NCI-H345 treated with DMSO at 0.1 percent for 48 hours (cell line): ENCODE measurements at regions not wholly inside any gene's neighbourhood (a gene's known extent, or its start where the extent isn't known, plus 50 kb on each side); places are given as distances from the start of the nearest gene placed in this dataset.
"Not testable (repeated sequence)": the region's sequence is repeated elsewhere in the genome, so short reads cannot be mapped to it uniquely, and the experiment has no call there.

Experiments used
- DNase-seq: peaks from one replicate; lab custom pipeline; 2025; ENCODE audit not compliant: unreplicated experiment; lab: John Stamatoyannopoulos, UW

DNA sequence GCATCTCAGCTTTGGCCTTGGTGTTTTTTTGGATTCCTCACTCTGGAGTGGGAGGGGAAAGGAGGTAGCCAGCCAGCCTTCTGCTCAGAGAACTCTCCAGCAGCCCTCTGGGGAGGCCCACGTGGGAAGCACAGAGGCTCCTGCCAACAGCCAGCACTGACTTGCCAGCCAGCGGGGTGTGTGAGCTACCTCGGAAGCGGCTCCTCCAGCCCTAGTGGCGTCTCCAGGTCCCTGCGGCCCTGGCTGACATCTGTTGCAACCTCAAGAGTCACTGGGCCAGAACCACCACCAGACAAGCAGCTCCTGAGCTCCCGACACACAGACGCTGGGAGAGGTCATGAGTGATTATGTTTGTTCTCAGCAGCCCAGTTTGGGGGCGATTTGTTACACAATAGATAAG, 180.2 kb upstream of the FZD8 start:
- no peak for DNase-seq

DNA sequence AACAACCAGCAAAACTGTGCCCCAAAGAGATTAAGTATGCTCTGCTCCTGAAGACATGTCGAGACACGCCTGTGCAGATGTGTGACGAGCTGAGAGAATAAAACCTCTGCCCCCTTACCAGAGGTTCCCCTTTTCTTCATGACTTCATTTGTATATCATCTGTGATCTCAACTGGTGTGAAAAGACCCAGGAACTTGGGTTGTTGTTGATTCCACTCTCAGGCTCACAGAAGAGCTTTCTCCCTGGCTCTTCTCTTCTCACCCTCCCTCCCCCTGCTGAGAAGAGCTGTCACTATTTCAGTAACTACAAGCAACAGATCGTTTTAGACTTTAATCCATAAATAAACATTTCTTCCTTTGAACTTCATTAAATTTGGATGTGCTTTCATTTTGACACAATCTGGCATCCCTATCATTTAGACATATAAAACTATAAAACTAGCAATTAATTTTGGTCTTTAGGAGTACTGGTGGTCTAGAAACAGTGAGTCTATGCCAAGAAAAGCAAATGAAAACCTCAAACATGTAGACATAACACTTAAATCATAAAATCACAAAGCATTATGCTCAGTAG, 179.3 kb upstream of the FZD8 start:
- DNase-seq = no peak

DNA sequence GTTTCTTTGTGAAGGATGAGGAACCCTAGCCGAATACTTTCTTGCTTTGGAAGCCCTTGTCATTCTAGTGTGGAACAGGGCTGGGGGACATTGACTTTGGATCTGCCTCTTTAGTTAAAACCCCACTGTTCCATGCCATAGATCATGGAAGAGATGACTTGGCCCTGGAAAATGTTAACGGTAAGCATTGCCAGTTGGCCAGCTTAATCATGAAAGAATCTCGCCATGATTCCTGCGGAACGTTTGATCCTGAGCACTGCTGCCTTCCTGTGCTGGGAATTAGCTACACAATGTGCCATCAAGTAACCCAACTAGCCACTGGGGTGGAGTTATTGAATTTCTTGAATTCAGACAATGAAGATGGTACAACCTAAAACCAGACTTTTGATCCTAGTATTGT, 177.6 kb upstream of the FZD8 start:
- DNase-seq = no peak

DNA sequence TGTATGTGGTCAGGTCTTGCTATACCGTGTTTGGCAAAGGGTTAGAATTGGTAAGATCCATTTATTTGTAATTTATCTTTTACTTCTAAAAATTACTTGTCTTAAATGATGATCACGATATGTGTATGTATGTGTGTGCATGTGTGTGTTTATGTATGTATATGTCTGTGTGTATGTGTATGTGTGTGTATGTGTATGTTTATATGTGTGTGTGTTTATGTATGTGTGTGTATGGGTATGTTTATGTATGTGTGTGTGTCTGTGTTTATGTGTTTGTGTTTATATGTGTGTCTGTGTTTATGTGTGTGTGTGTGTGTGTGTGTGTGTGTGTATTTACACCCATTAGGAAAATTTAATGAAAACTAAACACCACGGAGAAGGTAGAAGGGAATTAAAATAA, 176.9 kb upstream of the FZD8 start:
- DNase-seq = no peak

DNA sequence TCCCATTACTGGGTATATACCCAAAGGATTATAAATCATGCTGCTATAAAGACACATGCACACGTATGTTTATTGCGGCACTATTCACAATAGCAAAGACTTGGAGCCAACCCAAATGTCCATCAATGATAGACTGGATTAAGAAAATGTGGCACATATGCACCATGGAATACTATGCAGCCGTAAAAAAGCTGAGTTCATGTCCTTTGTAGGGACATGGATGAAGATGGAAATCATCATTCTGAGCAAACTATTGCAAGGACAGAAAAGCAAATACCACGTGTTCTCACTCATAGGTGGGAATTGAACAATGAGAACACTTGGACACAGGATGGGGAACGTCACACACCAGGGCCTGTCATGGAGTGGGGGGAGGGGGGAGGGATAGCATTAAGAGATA, 175.0 kb upstream of the FZD8 start:
- DNase-seq = not testable (repeated sequence)

DNA sequence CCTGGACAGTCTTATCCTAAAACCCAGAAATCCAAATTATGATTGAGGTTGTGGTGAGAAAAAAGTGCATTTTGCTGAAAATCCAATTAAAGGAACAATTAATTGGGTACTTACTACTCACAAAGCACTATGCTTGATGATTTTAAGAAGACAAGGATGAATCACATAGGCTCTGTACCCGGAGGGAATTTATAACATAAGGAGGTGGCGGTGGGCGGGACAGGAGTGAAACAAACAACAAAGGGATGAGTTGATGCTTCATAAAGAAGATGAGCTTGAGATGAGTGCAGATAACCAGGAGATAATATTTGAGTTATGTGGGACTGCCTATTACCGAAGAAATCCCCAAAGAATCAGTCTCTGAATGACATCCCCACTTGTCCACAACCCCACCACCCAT, 171.1 kb upstream of the FZD8 start:
- DNase-seq = no peak

DNA sequence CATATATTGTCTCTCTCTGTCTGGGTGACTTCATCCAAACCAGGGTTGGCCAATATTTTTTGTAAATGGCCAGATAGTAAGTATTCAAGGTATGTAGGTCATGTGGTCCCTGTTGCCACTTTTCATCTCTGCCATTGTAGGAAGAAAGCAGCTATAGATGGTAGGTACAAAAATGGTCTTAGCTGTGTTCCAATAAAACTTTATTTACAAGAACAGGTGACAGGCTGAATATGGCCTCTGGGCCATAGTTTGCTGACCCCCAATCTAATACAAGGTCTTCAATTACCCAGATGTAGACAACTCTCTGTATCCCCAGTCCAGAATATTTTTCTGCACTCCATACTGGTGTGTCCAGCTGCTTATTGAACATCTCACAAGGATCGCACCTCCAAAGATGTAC, 166.2 kb upstream of the FZD8 start:
- no peak for DNase-seq

DNA sequence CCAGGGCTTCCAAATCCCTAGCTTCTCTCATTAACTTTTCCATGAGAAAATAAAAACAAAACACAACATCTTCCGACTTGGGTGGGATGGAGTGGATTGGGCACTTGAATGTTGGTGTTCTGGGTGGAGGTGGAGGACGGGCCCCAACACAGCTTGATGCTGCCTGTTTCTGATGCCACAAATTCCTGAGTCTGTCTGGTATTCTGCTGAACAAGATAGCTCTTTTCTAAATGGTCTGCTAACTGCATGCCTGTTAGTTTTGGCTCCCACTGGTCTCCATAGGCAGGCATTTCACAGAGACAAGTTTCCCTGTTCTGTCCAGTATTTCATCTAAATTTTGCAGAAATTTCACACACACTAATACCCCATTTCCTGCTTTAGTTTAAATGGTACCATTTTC, 160.9 kb upstream of the FZD8 start:
- no peak for DNase-seq

DNA sequence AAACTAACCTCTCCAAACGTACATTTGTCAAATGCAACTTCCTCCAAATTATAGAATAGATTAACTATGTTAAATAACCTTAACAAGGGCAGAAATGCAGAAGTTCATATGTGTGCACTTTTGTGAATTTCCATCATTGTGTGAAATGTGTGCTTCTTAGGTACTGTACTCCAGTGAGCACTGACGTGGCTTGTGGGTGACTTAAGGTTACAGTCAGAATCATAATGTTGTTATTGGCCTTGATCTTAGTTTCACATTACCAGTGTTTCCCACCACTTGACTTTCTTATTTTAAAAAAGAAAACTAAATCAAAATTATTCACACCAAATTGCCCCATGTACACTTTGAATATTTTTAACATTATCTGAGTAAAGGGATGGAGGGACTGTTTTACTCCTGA, 155.1 kb upstream of the FZD8 start:
- no peak for DNase-seq

DNA sequence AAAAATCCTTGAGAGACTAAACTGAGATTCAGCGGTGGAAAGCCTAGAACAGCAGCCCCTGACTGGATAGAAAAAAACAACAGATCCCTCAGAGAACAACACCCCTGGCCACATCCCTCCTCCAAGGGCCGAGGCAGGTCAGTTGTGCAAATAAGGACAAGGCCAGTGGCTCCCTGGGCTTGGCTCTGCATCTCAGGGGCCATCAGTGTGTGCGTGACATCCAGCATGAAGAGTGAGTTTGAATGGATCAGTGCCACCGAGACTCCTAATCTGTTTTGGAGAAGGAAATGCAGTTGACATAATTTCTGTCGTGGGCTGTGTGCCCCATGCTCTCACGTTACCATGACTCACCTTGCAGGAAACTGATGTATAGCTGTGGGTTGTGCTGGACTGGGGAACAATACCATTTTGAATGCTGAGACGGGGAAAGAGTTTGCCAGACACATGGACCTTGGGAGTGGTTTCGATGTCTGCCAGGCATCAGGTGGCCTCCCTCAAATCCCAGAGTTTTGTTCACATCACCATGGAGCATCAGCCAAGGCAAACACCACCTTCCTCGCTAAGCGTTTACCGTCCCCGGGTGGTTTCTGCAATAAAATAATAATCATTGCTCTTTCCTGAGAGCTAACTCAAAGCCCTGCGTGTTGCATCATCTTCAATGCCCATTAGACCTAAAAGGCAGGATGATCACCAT, 153.2 kb upstream of the FZD8 start:
- DNase-seq = no peak

DNA sequence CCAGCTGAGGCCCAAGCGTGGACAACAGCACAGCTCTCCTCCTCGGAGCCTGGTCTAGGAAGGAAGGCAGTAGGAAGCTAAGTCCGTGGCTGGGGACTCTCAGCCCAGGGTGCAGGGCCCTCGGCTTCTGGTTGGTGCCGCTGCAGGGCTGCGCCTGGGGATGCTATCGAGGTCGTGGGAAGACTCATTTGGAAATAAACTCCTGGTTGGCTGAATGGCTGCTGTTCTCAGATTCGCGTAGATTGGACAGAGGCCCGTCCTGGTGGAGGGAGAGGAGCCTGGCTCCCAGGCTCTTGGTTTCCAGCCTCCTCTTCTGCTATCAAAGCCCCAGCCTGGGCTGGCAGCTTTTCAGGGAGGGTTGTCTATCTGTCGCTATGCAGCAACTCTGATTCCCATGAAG, 152.6 kb upstream of the FZD8 start:
- DNase-seq = no peak

DNA sequence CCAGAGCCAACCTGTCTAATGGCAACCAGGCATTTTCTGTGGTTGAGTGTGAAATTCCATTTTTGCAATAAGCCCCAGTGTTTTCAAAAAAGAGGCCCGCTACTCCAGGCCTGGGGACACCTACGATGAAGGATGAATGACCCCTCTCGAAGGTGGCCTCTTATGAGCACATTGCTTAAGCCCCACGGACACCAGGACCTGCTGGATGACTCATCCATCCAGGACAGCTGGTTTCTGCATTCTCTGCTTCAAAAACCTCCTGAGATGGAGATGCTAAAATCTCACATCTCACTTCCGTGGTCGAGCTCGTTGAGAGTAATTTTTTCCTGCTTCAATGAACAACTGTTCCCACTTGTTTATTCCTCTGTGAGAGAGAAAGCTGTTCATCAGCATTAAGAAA, 150.2 kb upstream of the FZD8 start:
- no peak for DNase-seq

DNA sequence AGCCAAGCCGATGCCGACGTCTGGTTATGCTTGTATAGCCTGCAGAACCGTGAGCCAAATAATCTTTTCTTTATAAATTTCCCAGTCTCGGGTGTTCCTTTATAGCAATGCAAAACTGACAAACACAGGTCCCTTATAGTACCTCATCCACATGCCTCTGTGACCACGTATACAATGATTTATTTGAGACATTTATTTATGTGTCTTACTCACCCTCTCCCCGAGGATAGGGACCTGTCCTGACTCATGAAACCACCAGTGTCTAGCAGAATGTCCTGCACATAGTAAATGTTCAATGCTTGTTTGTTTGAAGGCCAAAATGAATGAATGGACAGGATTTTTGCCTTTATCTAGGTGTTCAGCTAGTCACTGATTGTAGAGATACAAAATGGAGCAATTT, 147.9 kb upstream of the FZD8 start:
- no peak for DNase-seq

DNA sequence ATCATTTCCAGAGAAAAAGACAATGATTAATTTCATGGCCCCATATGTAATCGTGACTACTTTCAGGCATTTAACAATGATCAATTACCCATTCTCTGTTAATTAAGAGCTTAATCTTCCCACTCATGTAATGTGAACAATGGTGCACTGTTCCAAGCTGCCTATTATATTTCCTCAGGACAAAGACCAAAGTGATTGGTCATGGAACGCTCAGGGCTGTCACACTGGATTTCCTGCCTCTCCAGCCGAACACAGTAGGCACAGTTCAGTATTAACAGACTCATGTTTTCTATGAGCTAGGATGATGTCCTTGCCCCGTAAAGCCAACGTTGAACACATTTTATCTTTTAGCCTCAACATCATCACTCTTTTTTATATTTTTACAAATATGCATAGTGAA, 142.7 kb upstream of the FZD8 start:
- no peak for DNase-seq

DNA sequence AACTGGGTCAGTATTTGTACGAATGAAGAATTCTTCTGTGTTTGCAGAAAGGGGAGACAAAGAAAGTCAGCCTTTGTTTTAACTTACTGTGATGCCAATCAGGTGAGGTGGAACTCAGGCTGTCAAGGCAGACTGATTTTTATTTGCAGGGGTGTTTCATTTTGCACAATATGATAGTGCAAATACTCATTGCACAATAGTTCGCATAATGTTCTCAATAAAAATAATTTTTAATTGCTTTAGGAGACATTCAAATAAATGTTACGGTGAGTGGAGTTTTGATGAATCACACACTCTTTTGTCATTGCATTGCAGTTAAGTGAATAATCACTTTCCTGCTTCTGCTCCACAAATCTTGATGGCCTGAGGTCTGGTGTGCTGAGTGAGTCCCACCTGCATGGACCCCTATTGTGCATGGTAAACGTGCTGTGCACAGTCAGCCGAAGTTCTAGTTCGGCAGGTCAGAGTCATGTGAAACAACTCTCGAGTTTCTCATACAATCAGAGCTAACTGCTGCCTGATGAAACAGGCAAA, 141.3 kb upstream of the FZD8 start:
- DNase-seq = no peak

DNA sequence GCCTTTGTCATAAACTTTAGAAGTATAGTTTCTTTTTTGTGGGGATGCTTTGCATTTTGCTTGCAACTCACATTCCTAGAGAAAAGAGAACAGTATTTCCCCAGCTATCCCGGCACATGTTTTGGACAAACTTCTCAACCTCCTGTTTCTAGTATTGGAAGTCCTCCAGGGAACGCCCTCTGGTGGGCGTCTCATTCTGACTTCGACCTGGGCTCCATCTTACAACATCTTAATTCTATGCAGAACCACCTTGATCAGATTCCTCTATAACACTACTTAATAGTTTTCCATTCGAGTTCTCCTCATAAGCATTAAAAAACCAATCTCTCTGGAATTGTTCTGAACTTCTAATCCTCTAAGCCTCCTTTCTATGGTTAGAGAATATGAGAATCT, 139.5 kb upstream of the FZD8 start:
- no peak for DNase-seq

DNA sequence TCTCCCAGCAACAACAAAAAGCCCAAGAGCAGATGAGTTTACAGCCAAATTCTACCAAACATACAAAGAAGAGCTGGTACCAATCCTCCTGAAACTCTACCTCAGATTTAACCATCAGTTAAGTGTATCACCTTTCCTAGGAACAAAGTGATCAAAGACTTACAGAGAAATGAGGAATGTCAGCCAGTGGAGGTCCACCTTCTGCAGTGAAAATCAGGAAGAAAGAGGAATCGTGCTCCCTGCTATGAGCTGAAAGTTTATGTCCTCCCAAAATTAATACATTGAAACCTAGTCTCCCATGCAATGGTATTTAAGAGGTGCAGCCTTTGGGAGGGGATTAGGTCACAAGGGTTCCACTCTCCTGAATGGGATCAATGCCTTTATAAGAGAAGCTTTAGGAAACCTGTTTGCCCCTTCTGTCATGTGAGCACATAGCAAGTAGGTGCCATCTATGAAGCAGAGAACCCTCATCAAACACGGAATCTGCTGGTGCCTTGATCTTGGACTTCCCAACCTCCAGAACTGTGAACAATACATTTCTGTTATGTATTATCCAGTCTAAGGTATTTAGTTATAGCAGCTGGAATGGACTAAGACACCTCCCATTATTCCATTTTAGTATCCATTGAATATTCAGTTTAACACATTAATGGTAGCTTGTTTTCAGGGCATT, 139.0 kb upstream of the FZD8 start:
- DNase-seq = no peak

DNA sequence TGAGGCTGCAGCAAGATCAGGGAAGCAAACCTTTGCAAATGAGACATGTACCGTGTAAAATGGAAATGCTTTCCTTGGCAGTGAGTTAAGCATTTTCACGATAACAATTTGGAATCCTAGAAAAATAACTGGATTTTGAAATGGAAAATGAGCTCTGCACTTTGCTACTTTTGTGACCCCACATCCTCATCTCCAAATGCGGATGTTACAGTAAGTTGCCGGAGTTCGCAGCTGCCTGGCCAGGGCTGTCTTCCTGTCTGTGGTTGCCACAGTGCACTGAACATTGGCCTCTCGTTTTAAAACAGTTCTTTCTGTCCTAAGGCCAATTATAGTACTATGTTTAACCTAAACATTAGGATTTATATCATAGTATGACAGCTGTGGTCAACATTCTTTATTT, 136.2 kb upstream of the FZD8 start:
- no peak for DNase-seq

DNA sequence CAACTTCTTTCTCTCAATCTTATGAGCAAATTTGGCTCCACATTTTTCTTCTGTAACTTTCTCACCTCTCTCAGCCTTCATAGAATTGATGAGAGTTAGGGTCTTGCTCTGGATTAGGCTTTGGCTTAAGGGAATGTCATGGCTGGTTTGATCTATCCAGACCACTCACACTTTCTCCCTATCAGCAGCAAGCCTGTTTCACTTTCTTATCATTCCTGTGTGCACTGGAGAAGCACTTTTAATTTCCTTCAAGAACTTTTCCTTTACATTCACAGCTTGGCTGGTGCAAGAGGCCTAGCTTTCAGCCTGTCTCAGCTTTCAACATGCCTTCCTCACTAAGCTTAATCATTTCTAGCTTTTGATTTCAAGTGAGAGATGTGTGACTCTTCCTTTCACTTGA, 134.5 kb upstream of the FZD8 start:
- not testable (repeated sequence) for DNase-seq

DNA sequence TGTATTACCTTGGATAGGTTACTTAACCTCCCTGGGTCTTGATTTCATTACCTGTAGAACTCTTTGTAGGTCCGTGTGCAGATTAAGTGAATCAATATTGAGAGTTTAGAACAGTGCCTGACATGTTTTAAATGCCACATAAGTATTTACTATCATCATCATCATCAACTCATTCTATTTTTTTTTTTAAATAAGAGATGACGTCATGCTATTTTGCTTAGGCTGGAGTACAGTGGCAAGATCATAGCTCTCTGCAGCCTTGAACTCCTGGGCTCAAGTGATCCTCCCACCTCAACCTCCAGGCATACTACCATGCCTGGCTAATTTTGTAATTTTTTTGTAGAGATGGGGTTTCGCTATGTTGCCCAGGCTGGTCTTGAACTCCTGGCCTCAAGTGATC, 132.0 kb upstream of the FZD8 start:
- no peak for DNase-seq

DNA sequence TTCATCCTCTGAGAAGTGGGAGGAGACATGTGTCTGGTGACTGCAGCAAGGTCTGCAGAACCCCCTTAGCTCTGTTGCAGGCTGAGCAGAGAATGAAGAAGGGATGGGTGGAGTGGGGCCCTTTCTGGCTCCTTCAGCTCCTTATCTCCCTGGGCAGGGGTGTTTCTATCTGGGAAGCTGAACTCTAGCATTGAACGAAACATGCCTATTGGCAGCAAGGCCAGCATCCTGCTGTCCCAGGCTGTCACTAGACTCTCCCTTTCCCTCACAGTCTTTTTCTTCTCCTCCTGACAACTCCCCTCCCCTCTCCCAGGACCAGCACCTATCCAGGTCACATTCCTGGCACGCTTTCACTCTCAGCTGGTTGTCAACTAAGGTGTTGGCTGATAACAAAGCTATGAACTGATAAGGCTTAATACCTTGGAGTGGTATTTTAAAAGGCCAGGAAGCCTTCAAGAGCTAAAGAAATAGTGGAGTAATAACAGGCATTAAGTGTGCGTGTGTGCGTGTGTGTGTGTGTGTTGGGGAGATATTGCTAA, 128.8 kb upstream of the FZD8 start:
- no peak for DNase-seq

DNA sequence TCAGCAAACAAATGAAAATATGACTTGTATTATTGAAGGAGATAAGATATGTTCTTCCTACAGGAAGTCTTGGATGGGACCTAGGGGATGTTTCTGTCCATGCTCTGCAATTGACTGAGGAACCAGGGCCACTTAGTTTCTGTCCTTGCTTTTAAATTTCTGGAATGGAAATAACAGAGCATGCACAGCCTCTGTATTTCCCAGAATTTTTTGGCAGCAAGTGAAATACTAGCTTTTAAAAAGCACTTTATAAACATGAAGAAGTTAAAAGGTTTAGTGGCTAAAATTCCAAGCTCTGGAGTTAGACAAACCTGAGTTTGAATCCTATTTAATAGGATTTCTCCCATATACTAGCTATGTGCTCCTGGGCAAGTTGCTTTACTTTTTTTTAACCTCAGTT, 127.7 kb upstream of the FZD8 start:
- no peak for DNase-seq
